Fibroblast of lung (primary cell): ENCODE measurements at regions not wholly inside any gene's neighbourhood (a gene's known extent, or its start where the extent isn't known, plus 50 kb on each side); places are given as distances from the start of the nearest gene placed in this dataset.

Experiments used
- DNase-seq, 2 donors: peaks; one replicate each; pipeline versions ENCODE4 v3.0.0 to v3.0.0-alpha.2; 2010; ENCODE audit warnings: low read depth in 2 of 2
- H2AFZ ChIP-seq: 2 replicates; pipeline ENCODE4 v1.5.1; 2012; ENCODE audit warnings: low read length, control low read depth, inconsistent platforms
- H3K27ac ChIP-seq: 2 replicates; pipeline ENCODE4 v1.5.1; 2011; ENCODE audit warnings: low read length, control low read depth; ENCODE audit not compliant: insufficient read depth
- H3K27me3 ChIP-seq: 2 replicates; pipeline ENCODE4 v1.5.1; 2011; ENCODE audit warnings: mild to moderate bottlenecking, low read length; ENCODE audit not compliant: control insufficient read depth, insufficient read depth
- H3K36me3 ChIP-seq: 2 replicates; pipeline ENCODE4 v1.5.1; 2011; ENCODE audit warnings: low read length; ENCODE audit not compliant: control insufficient read depth, insufficient read depth
- H3K4me1 ChIP-seq: 2 replicates; pipeline ENCODE4 v1.5.1; 2011; ENCODE audit warnings: low read length; ENCODE audit not compliant: control insufficient read depth, insufficient read depth; ENCODE audit errors: extremely low read depth
- H3K4me2 ChIP-seq: 2 replicates; pipeline ENCODE4 v1.5.1; 2011; ENCODE audit warnings: low read length, control low read depth; ENCODE audit not compliant: insufficient read depth; ENCODE audit errors: extremely low read depth
- H3K4me3 ChIP-seq, 4 experiments: fragments of 200-600 bp in 1 of 4; sonication (generic) in 1 of 4; replicated peaks in 1 of 4; 2 replicates each; pipeline ENCODE4 v1.5.1; 2011 to 2016; ENCODE audit warnings: low read length in 4 of 4, low read depth in 3 of 4, mild to moderate bottlenecking in 3 of 4, control low read depth in 2 of 4, inconsistent platforms in 1 of 4, mixed read lengths in 1 of 4; ENCODE audit not compliant: insufficient read depth in 1 of 4; ENCODE audit errors: control extremely low read depth in 1 of 4
- H3K79me2 ChIP-seq: 2 replicates; pipeline ENCODE4 v1.5.1; 2012; ENCODE audit warnings: mild to moderate bottlenecking, low read length, inconsistent platforms; ENCODE audit not compliant: control insufficient read depth, insufficient read depth
- H3K9ac ChIP-seq: 2 replicates; pipeline ENCODE4 v1.5.1; 2011; ENCODE audit warnings: mild to moderate bottlenecking, low read length, control low read depth; ENCODE audit not compliant: insufficient read depth
- H3K9me3 ChIP-seq: 2 replicates; pipeline ENCODE4 v1.5.1; 2012; ENCODE audit warnings: low read depth, low read length; ENCODE audit not compliant: control insufficient read depth, insufficient read depth
- H4K20me1 ChIP-seq: 2 replicates; pipeline ENCODE4 v1.5.1; 2011; ENCODE audit warnings: low read length; ENCODE audit not compliant: control insufficient read depth, insufficient read depth; ENCODE audit errors: extremely low read depth
- CTCF ChIP-seq, 2 donors: IDR thresholded peaks in 1 of 2; conservative IDR thresholded peaks in 1 of 2; 1 replicate in 1 of 2; 2 replicates in 1 of 2; pipeline ENCODE4 v1.5.1; 2011 to 2012; ENCODE audit warnings: low read length in 2 of 2, control low read depth in 1 of 2, inconsistent platforms in 1 of 2, low read depth in 1 of 2, mild to moderate bottlenecking in 1 of 2
- EZH2 ChIP-seq: IDR thresholded peaks from 2 replicates; pipeline ENCODE4 v1.5.1; 2012; ENCODE audit warnings: low read length, control low read depth, mild to moderate bottlenecking; ENCODE audit errors: missing control alignments

GRCh38 chr2:70011786-70012185 is 50.4 kb upstream of the ASPRV1 start:
- no peak overlapping the region for H3K4me2 ChIP-seq
- H2AFZ ChIP-seq, result no peak overlapping the region
- no peak for TF ChIP-seq CTCF (conservative IDR thresholded peaks at IDR 0.05 in 1 of 2, IDR thresholded peaks at IDR 0.05 in 1 of 2; ENCODE audit: low read depth in 1 of 2, low read length in 2 of 2)
- no peak for TF ChIP-seq EZH2
- H3K4me1 ChIP-seq, result no peaks in the 10 kb centered on the region
- H4K20me1 ChIP-seq, result no peaks in the 10 kb centered on the region
- no peak overlapping the region for H3K9ac ChIP-seq
- no peaks in the 10 kb centered on the region for H3K36me3 ChIP-seq
- DNase-seq, result no peak
- H3K27ac ChIP-seq, result no peak overlapping the region
- no peaks in the 10 kb centered on the region for H3K27me3 ChIP-seq
- no peaks in the 10 kb centered on the region for H3K79me2 ChIP-seq
- H3K9me3 ChIP-seq, result no peaks in the 10 kb centered on the region
- H3K4me3 ChIP-seq, result no peak overlapping the region

- H3K9ac ChIP-seq, result no peak overlapping the region
- H3K36me3 ChIP-seq, result no peaks in the 10 kb centered on the region
- H3K27ac ChIP-seq, result no peak overlapping the region
- H3K79me2 ChIP-seq, result no peaks in the 10 kb centered on the region
- H3K4me1 ChIP-seq, result no peaks in the 10 kb centered on the region
- TF ChIP-seq CTCF (conservative IDR thresholded peaks at IDR 0.05 in 1 of 2, IDR thresholded peaks at IDR 0.05 in 1 of 2; ENCODE audit: low read depth in 1 of 2, low read length in 2 of 2) (no peak), EZH2 (no peak)
- H4K20me1 ChIP-seq, result no peaks in the 10 kb centered on the region
- no peaks in the 10 kb centered on the region for H3K9me3 ChIP-seq
- no peak for DNase-seq
- H3K4me3 ChIP-seq, result no peak overlapping the region
- H2AFZ ChIP-seq, result no peak overlapping the region
- no peak overlapping the region for H3K4me2 ChIP-seq
- no peaks in the 10 kb centered on the region for H3K27me3 ChIP-seq
Measured at GRCh38 chr2:70011335-70011734, 49.9 kb upstream of the ASPRV1 start.
